PC-3 (cell line): ENCODE measurements at regions not wholly inside any gene's neighbourhood (a gene's known extent, or its start where the extent isn't known, plus 50 kb on each side); places are given as distances from the start of the nearest gene placed in this dataset.

ENCODE experiments used
- ATAC-seq: fragments of 200-7000 bp; cut with Tn5 transposase; 2 replicates; pipeline ENCODE4 v1.9.1; 2020; ENCODE audit warnings: mild to moderate bottlenecking, moderate library complexity
- BruUV-seq: library from RNA; stranded (reverse); fragments of 400-500 nt; replicated peaks from 2 replicates; lab custom pipeline; 2021; lab: Mats Ljungman, UMichigan
- CTCF ChIA-PET: fragments of 300-600 bp; sonication (Branson Sonifier 250); formaldehyde crosslinking; loops from one replicate; lab custom pipeline; 2022; ENCODE audit warnings: antibody characterized with exemption; lab: Charles Lee
- POLR2A ChIA-PET: fragments of 300-600 bp; sonication (Branson Sonifier 250); formaldehyde crosslinking; loops from one replicate; lab custom pipeline; 2022; ENCODE audit warnings: antibody characterized with exemption; ENCODE audit not compliant: unreplicated experiment; lab: Charles Lee
- DNase-seq: peaks from one replicate; pipeline ENCODE4 v3.0.0-alpha.2; 2015
- H2AFZ ChIP-seq: fragments of 300-600 bp; sonication (generic); 2 replicates; pipeline ENCODE4 v1.6.0; 2016; ENCODE audit warnings: antibody characterized with exemption, low read length
- H3F3A ChIP-seq: fragments of 300-600 bp; sonication (generic); one replicate; pipeline ENCODE4 v1.6.0; 2017; ENCODE audit warnings: antibody characterized with exemption, low read length, control low read depth, mild to moderate bottlenecking; ENCODE audit not compliant: unreplicated experiment
- H3K27ac ChIP-seq: fragments of 300-600 bp; sonication (generic); 2 replicates; pipeline ENCODE4 v1.5.1; 2016; ENCODE audit warnings: mild to moderate bottlenecking, low read length
- H3K27me3 ChIP-seq: fragments of 300-600 bp; sonication (generic); 2 replicates; pipeline ENCODE4 v1.6.1; 2016; ENCODE audit warnings: low read length, mixed read lengths
- H3K36me3 ChIP-seq: fragments of 300-600 bp; sonication (generic); 2 replicates; pipeline ENCODE4 v1.6.1; 2016; ENCODE audit warnings: low read depth, mixed run types, low read length, mixed read lengths
- H3K4me1 ChIP-seq: fragments of 300-600 bp; sonication (generic); 2 replicates; pipeline ENCODE4 v1.5.1; 2016; ENCODE audit warnings: low read length; ENCODE audit not compliant: insufficient read depth
- H3K4me2 ChIP-seq: fragments of 300-600 bp; sonication (generic); 2 replicates; pipeline ENCODE4 v1.6.0; 2016; ENCODE audit warnings: low read length
- H3K4me3 ChIP-seq: fragments of 300-600 bp; sonication (generic); 2 replicates; pipeline ENCODE4 v1.5.1; 2016; ENCODE audit warnings: mild to moderate bottlenecking, low read length, mixed read lengths
- H3K79me2 ChIP-seq: fragments of 300-600 bp; sonication (generic); 2 replicates; pipeline ENCODE4 v1.6.1; 2017; ENCODE audit warnings: low read length, mixed read lengths
- H3K9ac ChIP-seq: fragments of 300-600 bp; sonication (generic); 2 replicates; pipeline ENCODE4 v1.6.0; 2016; ENCODE audit warnings: mild to moderate bottlenecking, low read length
- H3K9me2 ChIP-seq: fragments of 300-600 bp; sonication (generic); replicated peaks from 2 replicates; pipeline ENCODE4 v1.6.1; 2016; ENCODE audit warnings: mixed run types, low read length, mixed read lengths
- H3K9me3 ChIP-seq: fragments of 300-600 bp; sonication (generic); 2 replicates; pipeline ENCODE4 v1.6.1; 2016; ENCODE audit warnings: low read length, mixed read lengths
- H4K20me1 ChIP-seq: fragments of 300-600 bp; sonication (generic); 2 replicates; pipeline ENCODE4 v1.6.1; 2016; ENCODE audit warnings: low read length, mixed read lengths
- EZH2 ChIP-seq: fragments of 300-600 bp; sonication (generic); IDR thresholded peaks from one replicate; pipeline ENCODE4 v1.6.1; 2017; ENCODE audit warnings: antibody characterized with exemption, mild to moderate bottlenecking, low read length; ENCODE audit not compliant: unreplicated experiment
- EZH2phosphoT487 ChIP-seq: fragments of 300-600 bp; sonication (generic); IDR thresholded peaks from 2 replicates; pipeline ENCODE4 v1.6.1; 2018; ENCODE audit warnings: mild to moderate bottlenecking, antibody characterized with exemption, low read length, borderline replicate concordance
- intact Hi-C: fragments of 100-400 bp; cut with micrococcal nuclease; formaldehyde crosslinking; loops from 2 replicates; pipeline ENCODE4 v1.9.0; 2023
- TF ChIP-seq, protein P1 (sequence below): fragments of 300-600 bp; sonication (generic); conservative IDR thresholded peaks from 2 replicates; pipeline ENCODE4 v1.5.1; 2017; ENCODE audit warnings: antibody characterized with exemption, low read depth, mild to moderate bottlenecking, low read length

- Histone ChIP-seq H3K4me2 (no peak overlapping the region), H3K79me2 (no peaks in the 10 kb centered on the region), H2AFZ (no peak overlapping the region), H3K27me3 (no peaks in the 10 kb centered on the region), H3K4me3 (no peak overlapping the region), H3K9me3 (no peaks in the 10 kb centered on the region), H4K20me1 (no peaks in the 10 kb centered on the region), H3F3A (no peaks in the 10 kb centered on the region), H3K4me1 (no peaks in the 10 kb centered on the region), H3K27ac (no peak overlapping the region), H3K9me2 (no peaks in the 10 kb centered on the region), H3K9ac (no peak overlapping the region), H3K36me3 (no peaks in the 10 kb centered on the region)
- intact Hi-C loops: no loop called here
- BruUV-seq: no TSS peak
- ATAC-seq: no peak
- ChIA-PET CTCF (no interaction called here), POLR2A (no interaction called here)
- no peak for TF ChIP-seq EZH2
- TF ChIP-seq, protein P1, sequence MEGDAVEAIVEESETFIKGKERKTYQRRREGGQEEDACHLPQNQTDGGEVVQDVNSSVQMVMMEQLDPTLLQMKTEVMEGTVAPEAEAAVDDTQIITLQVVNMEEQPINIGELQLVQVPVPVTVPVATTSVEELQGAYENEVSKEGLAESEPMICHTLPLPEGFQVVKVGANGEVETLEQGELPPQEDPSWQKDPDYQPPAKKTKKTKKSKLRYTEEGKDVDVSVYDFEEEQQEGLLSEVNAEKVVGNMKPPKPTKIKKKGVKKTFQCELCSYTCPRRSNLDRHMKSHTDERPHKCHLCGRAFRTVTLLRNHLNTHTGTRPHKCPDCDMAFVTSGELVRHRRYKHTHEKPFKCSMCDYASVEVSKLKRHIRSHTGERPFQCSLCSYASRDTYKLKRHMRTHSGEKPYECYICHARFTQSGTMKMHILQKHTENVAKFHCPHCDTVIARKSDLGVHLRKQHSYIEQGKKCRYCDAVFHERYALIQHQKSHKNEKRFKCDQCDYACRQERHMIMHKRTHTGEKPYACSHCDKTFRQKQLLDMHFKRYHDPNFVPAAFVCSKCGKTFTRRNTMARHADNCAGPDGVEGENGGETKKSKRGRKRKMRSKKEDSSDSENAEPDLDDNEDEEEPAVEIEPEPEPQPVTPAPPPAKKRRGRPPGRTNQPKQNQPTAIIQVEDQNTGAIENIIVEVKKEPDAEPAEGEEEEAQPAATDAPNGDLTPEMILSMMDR: no peak
- no peak for TF ChIP-seq EZH2phosphoT487
- no peak for DNase-seq
Measured at GRCh38 chr3:137410028-137410427, 354.1 kb upstream of the SOX14 start.

DNA sequence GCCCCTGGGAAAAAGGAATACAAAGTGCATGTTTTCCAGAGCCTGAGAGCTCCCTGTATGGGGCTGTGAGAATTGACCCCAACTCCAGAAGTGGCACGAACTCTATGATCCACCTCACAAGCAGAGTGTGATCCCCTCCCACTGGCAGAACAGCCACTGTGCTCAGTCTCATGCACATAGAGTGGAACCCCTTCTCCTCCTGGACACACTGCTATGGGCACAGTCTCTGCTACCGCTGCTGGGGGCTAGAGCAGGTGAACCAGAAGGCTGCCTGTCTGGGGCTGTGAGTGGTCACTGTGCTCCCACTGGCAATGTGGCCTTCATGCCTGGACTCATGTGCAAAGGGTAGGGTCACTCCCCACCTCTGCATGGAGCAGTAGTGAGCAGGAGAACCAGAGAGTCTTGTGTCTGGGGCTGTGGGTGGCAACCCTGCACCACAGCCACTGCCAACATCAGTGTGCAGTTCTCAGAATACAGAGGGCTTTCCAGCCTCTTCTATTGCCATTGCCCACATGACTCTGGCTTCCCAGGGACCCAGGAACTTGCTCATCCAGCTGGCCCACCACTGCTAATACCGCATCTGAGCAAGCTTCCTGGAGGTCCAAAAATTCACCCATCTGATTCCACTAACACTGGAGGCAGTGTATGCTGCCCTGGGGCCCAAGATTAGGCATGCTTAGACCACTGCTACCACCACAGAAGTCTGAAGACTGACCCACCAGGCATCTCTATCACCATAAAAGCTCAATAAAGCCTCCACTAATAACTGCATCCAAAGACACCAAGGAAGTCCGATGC lies 343.7 kb upstream of the SOX14 start:
- Histone ChIP-seq H3F3A (no peaks in the 10 kb centered on the region), H3K79me2 (no peaks in the 10 kb centered on the region), H3K9ac (no peak overlapping the region), H3K27me3 (no peaks in the 10 kb centered on the region), H3K36me3 (no peaks in the 10 kb centered on the region), H3K4me2 (no peak overlapping the region), H3K4me1 (no peaks in the 10 kb centered on the region), H3K4me3 (no peak overlapping the region), H2AFZ (no peak overlapping the region), H4K20me1 (no peaks in the 10 kb centered on the region), H3K9me2 (no peaks in the 10 kb centered on the region), H3K9me3 (no peaks in the 10 kb centered on the region), H3K27ac (no peak overlapping the region)
- no TSS peak for BruUV-seq
- DNase-seq (no peak), ATAC-seq (no peak)
- CTCF ChIA-PET: no interaction called here
- intact Hi-C loops: no loop called here
- POLR2A ChIA-PET: no interaction called here
- TF ChIP-seq EZH2phosphoT487: no peak
- TF ChIP-seq, protein P1: no peak

GRCh38 chr3:137438561-137438960 lies 325.6 kb upstream of the SOX14 start:
- DNase-seq (peak; percentile 1), ATAC-seq (no peak)
- no peak overlapping the region for H3K27ac ChIP-seq
- no peaks in the 10 kb centered on the region for H3K9me3 ChIP-seq
- TF ChIP-seq EZH2phosphoT487 (no peak), EZH2 (no peak)
- TF ChIP-seq, protein P1: no peak
- H3K36me3 ChIP-seq: no peaks in the 10 kb centered on the region
- intact Hi-C loops: no loop called here
- ChIA-PET POLR2A (no interaction called here), CTCF (no interaction called here)
- no peak overlapping the region for H3K4me2 ChIP-seq
- no TSS peak for BruUV-seq
- no peaks in the 10 kb centered on the region for H3K79me2 ChIP-seq
- H3K4me1 ChIP-seq: no peaks in the 10 kb centered on the region
- no peaks in the 10 kb centered on the region for H3F3A ChIP-seq
- H3K9me2 ChIP-seq: no peaks in the 10 kb centered on the region
- no peaks in the 10 kb centered on the region for H4K20me1 ChIP-seq
- no peak overlapping the region for H3K4me3 ChIP-seq
- no peak overlapping the region for H3K9ac ChIP-seq
- no peak overlapping the region for H2AFZ ChIP-seq
- no peaks in the 10 kb centered on the region for H3K27me3 ChIP-seq
